ENCODE measurements at regions not wholly inside any gene's neighbourhood (a gene's known extent, or its start where the extent isn't known, plus 50 kb on each side); places are given as distances from the start of the nearest gene placed in this dataset.

- no peak for DNase-seq
Observed at GRCh38 chr6:45830441-45831139, 185.1 kb downstream of the CLIC5 start.

GRCh38 chr6:45829873-45830272 lies 185.8 kb downstream of the CLIC5 start:
- DNase-seq: no peak

- no peak for DNase-seq
Observed at GRCh38 chr6:45827952-45828530, 187.6 kb downstream of the CLIC5 start.

- no peak for DNase-seq
Observed at GRCh38 chr6:45822873-45823272, 192.8 kb downstream of the CLIC5 start.

- DNase-seq: peak; percentile 1
Observed at GRCh38 chr6:45822246-45822812, 193.3 kb downstream of the CLIC5 start.

- no peak for DNase-seq
Observed at GRCh38 chr6:45818655-45819054, 197.0 kb downstream of the CLIC5 start.

- no peak for DNase-seq
Observed at GRCh38 chr6:45816674-45817297, 198.9 kb downstream of the CLIC5 start.

- DNase-seq: no peak
Observed at GRCh38 chr6:45815466-45816125, 200.1 kb downstream of the CLIC5 start.

GRCh38 chr6:45814772-45815171 lies 200.9 kb downstream of the CLIC5 start:
- no peak for DNase-seq

GRCh38 chr6:45813943-45814342 lies 201.7 kb downstream of the CLIC5 start:
- DNase-seq: no peak

- DNase-seq: peak; percentile 55
Observed at GRCh38 chr6:45812922-45813321, 202.7 kb downstream of the CLIC5 start.

GRCh38 chr6:45808917-45809316 lies 206.7 kb downstream of the CLIC5 start:
- no peak for DNase-seq

- no peak for DNase-seq
Observed at GRCh38 chr6:45808042-45808645, 207.5 kb downstream of the CLIC5 start.

- DNase-seq: no peak
Observed at GRCh38 chr6:45807311-45808041, 208.2 kb downstream of the CLIC5 start.

- DNase-seq: no peak
Observed at GRCh38 chr6:45806172-45806571, 209.5 kb downstream of the CLIC5 start.

GRCh38 chr6:45803071-45803470 lies 212.6 kb downstream of the CLIC5 start:
- no peak for DNase-seq

- DNase-seq: no peak
Observed at GRCh38 chr6:45801471-45802289, 214.0 kb downstream of the CLIC5 start.

GRCh38 chr6:45800911-45801310 lies 214.7 kb downstream of the CLIC5 start:
- no peak for DNase-seq

GRCh38 chr6:45795678-45796077 lies 220.0 kb downstream of the CLIC5 start:
- DNase-seq: no peak

GRCh38 chr6:45794465-45794864 lies 221.2 kb downstream of the CLIC5 start:
- no peak for DNase-seq

Measured in midbrain (tissue), 1 donor.